ENCODE measurements at regions not wholly inside any gene's neighbourhood (a gene's known extent, or its start where the extent isn't known, plus 50 kb on each side); places are given as distances from the start of the nearest gene placed in this dataset.

- TF ChIP-seq CTCF (optimal IDR thresholded peaks at IDR 0.05 in 1 of 3, IDR thresholded peaks at IDR 0.05 in 1 of 3, conservative IDR thresholded peaks at IDR 0.05 in 1 of 3; ENCODE audit: extremely low read depth in 1 of 3, insufficient read depth in 2 of 3, low read length in 3 of 3) (no peak), EZH2 (IDR thresholded peaks at IDR 0.05; ENCODE audit: low read length) (no peak)
These were observed 132.8 kb upstream of the C2CD4B start for GRCh38 chr15:62297933-62298332.

Measured in keratinocyte (primary cell).